Right lobe of liver (tissue), 4 donors: ENCODE measurements at regions not wholly inside any gene's neighbourhood (a gene's known extent, or its start where the extent isn't known, plus 50 kb on each side); places are given as distances from the start of the nearest gene placed in this dataset.

Experiments used
- CTCF ChIP-seq, 4 donors: fragments of 200-600 bp in 3 of 4; fragments of 450-650 bp in 1 of 4; IDR thresholded peaks; one replicate each; pipeline versions ENCODE4 v1.5.1 to v1.8.0; 2016 to 2022; ENCODE audit warnings: antibody characterized with exemption in 4 of 4, mild to moderate bottlenecking in 2 of 4
- POLR2A ChIP-seq: fragments of 450-650 bp; IDR thresholded peaks from one replicate; pipeline ENCODE4 v1.6.1; 2017; ENCODE audit warnings: antibody characterized with exemption, mild to moderate bottlenecking
- donor health status: DM: no; HTN: no; CAD: no.
- donor health status: DM: no; HTN: no; CAD: no.
- donor health status: DM: no; HTN: yes; CAD: no.

DNA sequence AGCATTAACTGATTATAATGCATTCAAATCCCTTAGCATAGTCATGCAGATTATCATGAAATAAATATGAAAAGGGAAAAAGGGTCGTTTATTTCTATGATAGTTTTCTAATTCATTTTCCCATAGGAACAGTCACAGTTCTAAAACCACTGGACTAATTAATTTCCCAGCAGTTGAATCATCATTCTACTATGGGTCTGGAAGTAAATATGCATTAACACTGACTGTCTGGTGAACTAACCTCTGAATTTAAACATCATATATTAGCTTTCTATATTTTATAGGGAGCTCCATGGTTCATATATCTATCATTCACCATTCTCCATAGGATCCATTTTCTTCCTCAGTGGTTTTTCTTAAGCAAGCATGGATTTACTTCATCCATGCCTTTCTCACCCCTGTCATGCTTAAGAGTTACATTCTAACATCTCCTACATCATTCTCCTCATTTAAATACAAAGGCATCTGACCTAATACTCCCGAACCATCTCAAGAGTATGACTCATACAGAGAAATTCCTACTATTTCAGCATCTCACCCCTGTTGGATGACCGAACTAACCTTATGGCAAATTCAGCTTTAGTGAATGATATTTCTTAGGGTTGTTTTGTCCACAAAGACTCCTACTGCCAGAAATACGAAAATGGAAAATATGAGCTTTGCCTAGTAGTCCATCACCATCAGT is 198.7 kb upstream of the ADAMTS3 start:
- TF ChIP-seq CTCF (IDR thresholded peaks at IDR 0.05) (no peak), POLR2A (no peak)
